K562 (cell line): ENCODE measurements at regions not wholly inside any gene's neighbourhood (a gene's known extent, or its start where the extent isn't known, plus 50 kb on each side); places are given as distances from the start of the nearest gene placed in this dataset.

Experiments
- ARID1B ChIP-seq: fragments of 450-650 bp; IDR thresholded peaks from 2 replicates; pipeline ENCODE4 v1.6.1; 2016; ENCODE audit warnings: antibody characterized with exemption, mild to moderate bottlenecking, inconsistent platforms
- JUNB ChIP-seq: fragments of 450-650 bp; formaldehyde crosslinking; conservative IDR thresholded peaks from 2 replicates; pipeline ENCODE4 v1.4.0; 2020; ENCODE audit warnings: mild to moderate bottlenecking
- POLR2A ChIP-seq: fragments of 450-650 bp; conservative IDR thresholded peaks from 2 replicates; pipeline ENCODE4 v1.6.1; 2016
- SUPT5H ChIP-seq: fragments of 450-650 bp; IDR thresholded peaks from 2 replicates; pipeline ENCODE4 v1.6.1; 2016
- TRIM24 ChIP-seq, 2 experiments: fragments of 450-650 bp; IDR thresholded peaks; 2 replicates each; pipeline ENCODE4 v1.6.1; 2016
- ZEB2 ChIP-seq: fragments of 450-650 bp; IDR thresholded peaks from 2 replicates; pipeline ENCODE4 v1.6.1; 2016
- TF ChIP-seq, protein P1 (sequence below), 2 experiments: fragments of 450-650 bp in 1 of 2; sonication (generic) in 1 of 2; formaldehyde crosslinking in 1 of 2; IDR thresholded peaks; 2 replicates each; pipeline versions ENCODE4 v1.7.1 to v1.9.0; 2016 to 2022; ENCODE audit warnings: inconsistent platforms in 1 of 2, mild to moderate bottlenecking in 1 of 2, missing genetic modification reagents in 1 of 2
- TF ChIP-seq, protein P2 (sequence below), 3 experiments: fragments of 200-800 bp in 1 of 3; sonication (Bioruptor generic) in 1 of 3; sonication (generic) in 1 of 3; formaldehyde crosslinking in 1 of 3; IDR thresholded peaks; 2 replicates each; pipeline versions ENCODE4 v1.6.1 to v1.8.0; 2016 to 2022; ENCODE audit warnings: mild to moderate bottlenecking in 2 of 3, missing compliant biosample characterization in 2 of 3, missing genetic modification characterization in 2 of 3, missing genetic modification reagents in 1 of 3

DNA sequence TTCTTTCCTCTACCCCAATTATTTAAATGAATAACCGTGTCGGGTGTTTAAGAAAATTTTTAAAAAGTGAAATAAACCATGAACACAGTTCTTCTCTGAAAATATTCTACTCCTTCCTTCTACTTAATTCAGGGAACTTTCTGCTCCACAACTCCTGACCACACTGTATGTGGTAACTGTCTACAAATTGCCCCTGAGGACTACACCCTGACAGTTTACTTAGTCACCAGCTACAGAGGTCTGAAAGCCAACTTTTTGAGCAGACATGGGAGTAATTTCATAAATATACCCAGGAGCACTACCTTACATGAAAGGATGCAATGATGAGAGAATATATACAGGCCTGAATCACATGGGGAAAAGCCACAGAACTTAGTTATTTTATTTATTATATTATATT is 523.2 kb upstream of the SORCS1 start (continued):
- TF ChIP-seq, protein P1, sequence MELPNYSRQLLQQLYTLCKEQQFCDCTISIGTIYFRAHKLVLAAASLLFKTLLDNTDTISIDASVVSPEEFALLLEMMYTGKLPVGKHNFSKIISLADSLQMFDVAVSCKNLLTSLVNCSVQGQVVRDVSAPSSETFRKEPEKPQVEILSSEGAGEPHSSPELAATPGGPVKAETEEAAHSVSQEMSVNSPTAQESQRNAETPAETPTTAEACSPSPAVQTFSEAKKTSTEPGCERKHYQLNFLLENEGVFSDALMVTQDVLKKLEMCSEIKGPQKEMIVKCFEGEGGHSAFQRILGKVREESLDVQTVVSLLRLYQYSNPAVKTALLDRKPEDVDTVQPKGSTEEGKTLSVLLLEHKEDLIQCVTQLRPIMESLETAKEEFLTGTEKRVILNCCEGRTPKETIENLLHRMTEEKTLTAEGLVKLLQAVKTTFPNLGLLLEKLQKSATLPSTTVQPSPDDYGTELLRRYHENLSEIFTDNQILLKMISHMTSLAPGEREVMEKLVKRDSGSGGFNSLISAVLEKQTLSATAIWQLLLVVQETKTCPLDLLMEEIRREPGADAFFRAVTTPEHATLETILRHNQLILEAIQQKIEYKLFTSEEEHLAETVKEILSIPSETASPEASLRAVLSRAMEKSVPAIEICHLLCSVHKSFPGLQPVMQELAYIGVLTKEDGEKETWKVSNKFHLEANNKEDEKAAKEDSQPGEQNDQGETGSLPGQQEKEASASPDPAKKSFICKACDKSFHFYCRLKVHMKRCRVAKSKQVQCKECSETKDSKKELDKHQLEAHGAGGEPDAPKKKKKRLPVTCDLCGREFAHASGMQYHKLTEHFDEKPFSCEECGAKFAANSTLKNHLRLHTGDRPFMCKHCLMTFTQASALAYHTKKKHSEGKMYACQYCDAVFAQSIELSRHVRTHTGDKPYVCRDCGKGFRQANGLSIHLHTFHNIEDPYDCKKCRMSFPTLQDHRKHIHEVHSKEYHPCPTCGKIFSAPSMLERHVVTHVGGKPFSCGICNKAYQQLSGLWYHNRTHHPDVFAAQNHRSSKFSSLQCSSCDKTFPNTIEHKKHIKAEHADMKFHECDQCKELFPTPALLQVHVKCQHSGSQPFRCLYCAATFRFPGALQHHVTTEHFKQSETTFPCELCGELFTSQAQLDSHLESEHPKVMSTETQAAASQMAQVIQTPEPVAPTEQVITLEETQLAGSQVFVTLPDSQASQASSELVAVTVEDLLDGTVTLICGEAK (IDR thresholded peaks at IDR 0.05), result no peak
- TF ChIP-seq, protein P1 (CRISPR knock-in tag; IDR thresholded peaks at IDR 0.05), result no peak
- no peak for TF ChIP-seq ZEB2
- TF ChIP-seq JUNB (CRISPR knock-in tag), result no peak
- TF ChIP-seq TRIM24 (IDR thresholded peaks at IDR 0.05), result no peak
- TF ChIP-seq SUPT5H, result no peak
- no peak for TF ChIP-seq POLR2A
- TF ChIP-seq, protein P2, sequence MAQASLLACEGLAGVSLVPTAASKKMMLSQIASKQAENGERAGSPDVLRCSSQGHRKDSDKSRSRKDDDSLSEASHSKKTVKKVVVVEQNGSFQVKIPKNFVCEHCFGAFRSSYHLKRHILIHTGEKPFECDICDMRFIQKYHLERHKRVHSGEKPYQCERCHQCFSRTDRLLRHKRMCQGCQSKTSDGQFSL (CRISPR knock-in tag; IDR thresholded peaks at IDR 0.05), result no peak
- TF ChIP-seq, protein P2 (tag; IDR thresholded peaks at IDR 0.05), result no peak
- TF ChIP-seq ARID1B, result no peak
